ENCODE measurements at regions not wholly inside any gene's neighbourhood (a gene's known extent, or its start where the extent isn't known, plus 50 kb on each side); places are given as distances from the start of the nearest gene placed in this dataset.

DNA sequence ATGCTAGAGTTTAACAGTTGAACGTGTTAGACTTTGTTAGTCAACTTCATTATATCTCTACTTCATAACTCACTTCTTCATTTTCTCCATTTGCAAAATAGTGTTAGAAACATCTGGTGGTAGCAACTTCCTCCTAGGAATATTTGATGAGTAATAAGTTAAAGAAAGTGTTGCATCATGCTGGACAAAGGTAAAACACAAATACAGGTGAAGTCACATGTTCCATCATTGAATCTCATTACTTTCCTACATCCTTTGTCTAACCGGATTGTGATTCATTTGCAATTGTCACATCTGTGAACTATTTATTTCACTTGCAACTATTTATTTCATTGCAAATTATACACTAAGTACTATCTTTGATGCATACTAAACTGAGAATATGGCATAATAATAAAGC lies 186.5 kb downstream of the TUSC7 start:
- WGBS: 76% methylated on average over 2 of the region's 2 CpGs
- TF ChIP-seq POLR2AphosphoS5 (IDR thresholded peaks at IDR 0.05) (no peak), POLR2A (IDR thresholded peaks at IDR 0.05) (no peak)
- TF ChIP-seq, protein P1, sequence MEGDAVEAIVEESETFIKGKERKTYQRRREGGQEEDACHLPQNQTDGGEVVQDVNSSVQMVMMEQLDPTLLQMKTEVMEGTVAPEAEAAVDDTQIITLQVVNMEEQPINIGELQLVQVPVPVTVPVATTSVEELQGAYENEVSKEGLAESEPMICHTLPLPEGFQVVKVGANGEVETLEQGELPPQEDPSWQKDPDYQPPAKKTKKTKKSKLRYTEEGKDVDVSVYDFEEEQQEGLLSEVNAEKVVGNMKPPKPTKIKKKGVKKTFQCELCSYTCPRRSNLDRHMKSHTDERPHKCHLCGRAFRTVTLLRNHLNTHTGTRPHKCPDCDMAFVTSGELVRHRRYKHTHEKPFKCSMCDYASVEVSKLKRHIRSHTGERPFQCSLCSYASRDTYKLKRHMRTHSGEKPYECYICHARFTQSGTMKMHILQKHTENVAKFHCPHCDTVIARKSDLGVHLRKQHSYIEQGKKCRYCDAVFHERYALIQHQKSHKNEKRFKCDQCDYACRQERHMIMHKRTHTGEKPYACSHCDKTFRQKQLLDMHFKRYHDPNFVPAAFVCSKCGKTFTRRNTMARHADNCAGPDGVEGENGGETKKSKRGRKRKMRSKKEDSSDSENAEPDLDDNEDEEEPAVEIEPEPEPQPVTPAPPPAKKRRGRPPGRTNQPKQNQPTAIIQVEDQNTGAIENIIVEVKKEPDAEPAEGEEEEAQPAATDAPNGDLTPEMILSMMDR (IDR thresholded peaks at IDR 0.05): no peak
- no peaks in the 10 kb centered on the region for H3K9me3 ChIP-seq
- no peak overlapping the region for H3K4me3 ChIP-seq
- intact Hi-C loops (cut with DNase I): no loop called here
- no peak overlapping the region for H3K27ac ChIP-seq
- H3K27me3 ChIP-seq (replicated peaks; ENCODE audit: insufficient read depth): no peaks in the 10 kb centered on the region
- H3K4me1 ChIP-seq (replicated peaks): no peaks in the 10 kb centered on the region
- DNase-seq (ENCODE audit: low spot score): no peak
- H3K36me3 ChIP-seq: no peaks in the 10 kb centered on the region

DNA sequence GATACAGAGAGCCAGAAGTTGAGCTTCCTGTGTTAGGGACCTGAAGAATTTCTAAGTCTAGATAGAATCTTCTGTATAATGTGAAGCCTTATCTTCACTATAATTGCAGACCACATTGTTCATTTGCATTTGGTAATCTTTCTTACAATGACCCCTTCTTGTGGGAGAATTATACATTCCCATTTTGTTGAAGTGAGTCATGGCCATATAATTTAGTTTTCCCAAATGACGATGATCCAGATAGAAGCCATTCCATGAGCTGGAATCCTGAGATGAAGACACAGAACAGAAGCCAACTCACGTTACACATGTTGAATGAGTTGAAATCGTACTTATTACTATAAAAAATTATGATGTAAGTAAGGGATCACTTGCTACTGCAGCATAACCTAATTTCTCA lies 187.8 kb downstream of the TUSC7 start:
- intact Hi-C loops (cut with DNase I): no loop called here
- TF ChIP-seq POLR2A (IDR thresholded peaks at IDR 0.05) (no peak), POLR2AphosphoS5 (IDR thresholded peaks at IDR 0.05) (no peak)
- TF ChIP-seq, protein P1 (IDR thresholded peaks at IDR 0.05): no peak

DNA sequence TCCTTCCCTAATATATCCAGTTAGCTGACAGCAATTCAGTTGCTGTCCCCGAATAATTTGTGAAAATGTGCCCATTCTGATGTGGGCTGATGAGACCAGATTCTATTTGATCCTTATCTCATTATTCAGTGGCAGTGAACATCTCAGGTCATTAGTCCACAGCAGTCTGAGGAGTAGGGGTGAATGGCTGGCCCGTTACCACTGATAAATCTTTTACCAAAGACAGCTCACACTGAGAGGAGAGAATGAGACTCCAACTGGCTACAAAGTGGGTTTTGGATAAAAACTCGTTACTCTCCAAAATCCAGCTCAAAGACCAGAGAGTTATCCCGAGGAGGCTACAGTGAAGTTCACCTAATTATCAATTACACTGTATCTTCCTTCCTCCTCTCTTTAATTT lies 189.7 kb downstream of the TUSC7 start:
- intact Hi-C loops (cut with DNase I): no loop called here
- H3K4me3 ChIP-seq: no peak overlapping the region
- H3K27me3 ChIP-seq (replicated peaks; ENCODE audit: insufficient read depth): no peaks in the 10 kb centered on the region
- H3K4me1 ChIP-seq (replicated peaks): no peaks in the 10 kb centered on the region
- no peak overlapping the region for H3K27ac ChIP-seq
- no peaks in the 10 kb centered on the region for H3K36me3 ChIP-seq
- no peaks in the 10 kb centered on the region for H3K9me3 ChIP-seq
- no peak for DNase-seq (ENCODE audit: low spot score)
- 74% methylated on average over 4 of the region's 4 CpGs for WGBS
- TF ChIP-seq, protein P1 (IDR thresholded peaks at IDR 0.05): no peak
- TF ChIP-seq POLR2AphosphoS5 (IDR thresholded peaks at IDR 0.05) (no peak), POLR2A (IDR thresholded peaks at IDR 0.05) (no peak)

More for the DNA sequence above, 187.8 kb downstream of the TUSC7 start:
- no peaks in the 10 kb centered on the region for H3K36me3 ChIP-seq
- no peak for DNase-seq (ENCODE audit: low spot score)
- H3K27ac ChIP-seq: no peak overlapping the region
- H3K27me3 ChIP-seq (replicated peaks; ENCODE audit: insufficient read depth): no peaks in the 10 kb centered on the region
- 86% methylated on average over 3 of the region's 3 CpGs for WGBS
- no peak overlapping the region for H3K4me3 ChIP-seq
- H3K4me1 ChIP-seq (replicated peaks): no peaks in the 10 kb centered on the region
- H3K9me3 ChIP-seq: no peaks in the 10 kb centered on the region

GRCh38 chr3:116905334-116905733 lies 195.8 kb downstream of the TUSC7 start:
- no peak for DNase-seq (ENCODE audit: low spot score)
- no peaks in the 10 kb centered on the region for H3K36me3 ChIP-seq
- intact Hi-C loops (cut with DNase I): no loop called here
- no peak for TF ChIP-seq POLR2A (IDR thresholded peaks at IDR 0.05)
- TF ChIP-seq POLR2AphosphoS5 (IDR thresholded peaks at IDR 0.05): no peak
- TF ChIP-seq, protein P1 (IDR thresholded peaks at IDR 0.05): no peak
- no peak overlapping the region for H3K27ac ChIP-seq
- H3K4me1 ChIP-seq (replicated peaks): no peaks in the 10 kb centered on the region
- no peaks in the 10 kb centered on the region for H3K27me3 ChIP-seq (replicated peaks; ENCODE audit: insufficient read depth)
- no peaks in the 10 kb centered on the region for H3K9me3 ChIP-seq
- no peak overlapping the region for H3K4me3 ChIP-seq
- 93% methylated on average over 3 of the region's 3 CpGs for whole genome bisulfite sequencing

DNA sequence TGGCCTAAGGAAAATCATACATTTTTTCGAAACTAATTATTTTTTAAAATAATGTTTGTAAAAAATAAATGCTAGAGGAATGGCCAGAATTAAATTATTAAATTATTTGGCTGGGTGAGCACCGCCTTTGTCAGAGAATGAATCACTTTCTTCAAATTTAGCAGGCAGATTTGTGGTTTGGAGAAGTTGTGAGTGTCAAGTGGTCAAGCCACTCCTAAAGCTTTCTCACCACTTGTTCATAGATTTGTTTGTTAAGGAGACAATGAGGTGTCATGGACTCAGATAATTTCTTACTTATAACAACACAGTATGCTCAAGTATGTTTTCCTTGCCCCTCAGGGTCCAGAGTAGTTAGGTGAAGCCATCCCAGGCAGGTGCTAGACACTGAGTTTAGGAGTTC lies 196.2 kb downstream of the TUSC7 start:
- H3K4me3 ChIP-seq: no peak overlapping the region
- no peak for TF ChIP-seq POLR2A (IDR thresholded peaks at IDR 0.05)
- WGBS: 98% methylated on average over 2 of the region's 2 CpGs
- H3K9me3 ChIP-seq: no peaks in the 10 kb centered on the region
- H3K36me3 ChIP-seq: no peaks in the 10 kb centered on the region
- H3K27ac ChIP-seq: no peak overlapping the region
- DNase-seq (ENCODE audit: low spot score): no peak
- H3K27me3 ChIP-seq (replicated peaks; ENCODE audit: insufficient read depth): no peaks in the 10 kb centered on the region
- intact Hi-C loops (cut with DNase I): no loop called here
- no peaks in the 10 kb centered on the region for H3K4me1 ChIP-seq (replicated peaks)

Measured in prostate gland (tissue), 2 donors.